ENCODE measurements at regions not wholly inside any gene's neighbourhood (a gene's known extent, or its start where the extent isn't known, plus 50 kb on each side); places are given as distances from the start of the nearest gene placed in this dataset.

- TF ChIP-seq, protein P1, sequence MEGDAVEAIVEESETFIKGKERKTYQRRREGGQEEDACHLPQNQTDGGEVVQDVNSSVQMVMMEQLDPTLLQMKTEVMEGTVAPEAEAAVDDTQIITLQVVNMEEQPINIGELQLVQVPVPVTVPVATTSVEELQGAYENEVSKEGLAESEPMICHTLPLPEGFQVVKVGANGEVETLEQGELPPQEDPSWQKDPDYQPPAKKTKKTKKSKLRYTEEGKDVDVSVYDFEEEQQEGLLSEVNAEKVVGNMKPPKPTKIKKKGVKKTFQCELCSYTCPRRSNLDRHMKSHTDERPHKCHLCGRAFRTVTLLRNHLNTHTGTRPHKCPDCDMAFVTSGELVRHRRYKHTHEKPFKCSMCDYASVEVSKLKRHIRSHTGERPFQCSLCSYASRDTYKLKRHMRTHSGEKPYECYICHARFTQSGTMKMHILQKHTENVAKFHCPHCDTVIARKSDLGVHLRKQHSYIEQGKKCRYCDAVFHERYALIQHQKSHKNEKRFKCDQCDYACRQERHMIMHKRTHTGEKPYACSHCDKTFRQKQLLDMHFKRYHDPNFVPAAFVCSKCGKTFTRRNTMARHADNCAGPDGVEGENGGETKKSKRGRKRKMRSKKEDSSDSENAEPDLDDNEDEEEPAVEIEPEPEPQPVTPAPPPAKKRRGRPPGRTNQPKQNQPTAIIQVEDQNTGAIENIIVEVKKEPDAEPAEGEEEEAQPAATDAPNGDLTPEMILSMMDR (conservative IDR thresholded peaks at IDR 0.05), result no peak
- no peak for TF ChIP-seq ZFX (IDR thresholded peaks at IDR 0.05)
These were observed 329.8 kb upstream of the PDZRN3 start for GRCh38 chr3:73954506-73954905.

Data from C4-2B (cell line).